ENCODE measurements at regions not wholly inside any gene's neighbourhood (a gene's known extent, or its start where the extent isn't known, plus 50 kb on each side); places are given as distances from the start of the nearest gene placed in this dataset.
"Not testable (repeated sequence)": the region's sequence is repeated elsewhere in the genome, so short reads cannot be mapped to it uniquely, and the experiment has no call there.

DNA sequence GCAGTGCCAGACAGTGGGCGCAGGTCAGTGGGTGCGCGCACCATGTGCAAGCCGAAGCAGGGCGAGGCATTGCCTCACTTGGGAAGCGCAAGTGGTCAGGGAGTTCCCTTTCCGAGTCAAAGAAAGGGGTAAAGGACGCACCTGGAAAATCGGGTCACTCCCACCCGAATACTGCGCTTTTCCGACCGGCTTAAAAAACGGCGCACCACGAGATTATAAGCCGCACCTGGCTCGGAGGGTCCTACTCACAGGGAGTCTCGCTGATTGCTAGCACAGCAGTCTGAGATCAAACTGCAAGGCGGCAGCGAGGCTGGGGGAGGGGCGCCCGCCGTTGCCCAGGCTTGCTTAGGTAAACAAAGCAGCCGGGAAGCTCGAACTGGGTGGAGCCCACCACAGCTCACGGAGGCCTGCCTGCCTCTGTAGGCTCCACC lies 77.9 kb downstream of the NR4A2 start:
- not testable (repeated sequence) for DNase-seq (ENCODE audit: low read depth)

DNA sequence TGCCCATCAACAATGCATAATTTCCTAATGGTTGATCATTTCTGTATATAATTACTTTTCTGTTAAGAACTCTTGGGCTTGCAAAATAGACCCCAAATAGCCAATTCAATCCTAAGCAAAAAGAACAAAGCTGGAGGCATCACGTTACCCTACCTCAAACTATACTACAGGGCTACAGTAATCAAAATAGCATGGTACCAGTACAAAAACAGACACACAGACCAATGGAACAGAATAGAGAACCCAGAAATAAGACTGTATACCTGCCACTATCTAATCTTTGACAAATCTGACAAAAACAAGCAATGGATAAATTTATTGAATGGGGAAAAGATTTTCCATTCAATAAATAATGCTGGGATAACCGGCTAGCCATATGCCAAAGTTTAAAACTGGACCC lies 78.8 kb downstream of the NR4A2 start:
- no peak for DNase-seq (ENCODE audit: low read depth)

- DNase-seq (ENCODE audit: low read depth): no peak
Observed at GRCh38 chr2:156242874-156243273, 89.6 kb downstream of the NR4A2 start.

DNA sequence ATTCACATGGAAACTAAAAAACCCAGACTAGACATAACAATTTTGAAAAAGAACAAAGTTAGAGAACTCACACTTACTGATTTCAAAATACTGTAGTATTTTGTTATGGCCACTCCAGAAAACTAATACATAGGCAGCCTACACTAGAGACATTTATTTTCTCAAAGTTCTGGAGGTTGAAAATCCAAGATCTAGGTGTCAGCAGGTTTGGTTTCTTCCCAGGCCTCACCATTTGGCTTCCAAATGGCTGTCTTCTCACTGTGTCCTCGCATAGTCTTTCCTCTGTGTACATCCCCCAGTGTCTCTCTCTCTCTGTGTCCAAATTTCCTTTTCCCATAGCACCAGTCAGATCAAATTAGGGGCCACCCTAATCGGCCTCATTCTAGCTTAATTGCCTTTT lies 95.0 kb downstream of the NR4A2 start:
- no peak for DNase-seq (ENCODE audit: low read depth)

DNA sequence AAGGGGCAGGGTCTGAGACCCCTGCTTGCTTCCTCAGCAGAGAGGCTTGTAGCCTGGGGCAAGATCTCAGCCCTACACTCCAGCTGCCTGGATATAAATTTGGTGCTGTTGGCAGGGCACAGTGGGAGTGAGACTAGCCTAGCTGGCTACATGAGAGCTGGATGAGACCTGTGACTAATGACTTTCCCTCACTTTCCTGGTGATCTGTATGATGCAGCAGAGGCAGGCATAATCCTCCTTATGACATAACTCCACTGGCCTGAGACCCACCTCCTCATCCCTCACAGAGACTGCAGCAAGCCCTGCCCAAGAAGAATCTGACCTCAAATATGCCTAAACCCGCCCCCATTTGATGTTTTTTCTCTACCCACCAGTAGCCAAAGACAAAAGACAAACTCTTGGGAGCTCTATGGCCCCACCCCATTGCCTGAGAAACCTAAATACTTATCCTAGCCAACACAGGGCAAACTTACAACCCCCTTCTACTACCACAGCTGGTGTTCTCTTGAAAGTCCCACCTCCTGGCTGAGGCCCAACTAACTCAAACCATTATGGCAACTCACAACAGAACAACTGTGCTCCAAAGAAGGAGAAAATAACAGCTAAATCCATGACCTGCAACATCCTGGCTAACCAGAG lies 102.7 kb downstream of the NR4A2 start:
- no peak for DNase-seq (ENCODE audit: low read depth)

GRCh38 chr2:156223328-156223727 lies 109.2 kb downstream of the NR4A2 start:
- not testable (repeated sequence) for DNase-seq (ENCODE audit: low read depth)

DNA sequence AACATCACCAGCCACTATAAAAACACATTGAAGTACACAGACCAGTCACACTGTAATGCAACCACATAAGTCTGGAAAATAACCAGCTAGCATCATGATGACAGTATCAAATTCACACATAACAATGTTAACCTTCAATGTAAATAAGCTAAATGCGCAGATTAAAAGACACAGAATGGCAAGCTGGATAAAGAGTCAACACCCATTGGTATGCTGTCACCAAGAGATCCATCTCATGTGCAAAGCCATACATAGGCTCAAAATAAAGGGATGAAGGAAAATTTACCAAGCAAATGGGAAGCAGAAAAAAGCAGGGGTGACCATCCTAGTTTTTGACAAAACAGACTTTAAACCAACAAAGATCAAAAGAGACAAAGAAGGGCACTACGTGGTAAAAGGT lies 110.8 kb downstream of the NR4A2 start:
- no peak for DNase-seq (ENCODE audit: low read depth)

- no peak for DNase-seq (ENCODE audit: low read depth)
Observed at GRCh38 chr2:156219491-156220100, 112.9 kb downstream of the NR4A2 start.

DNA sequence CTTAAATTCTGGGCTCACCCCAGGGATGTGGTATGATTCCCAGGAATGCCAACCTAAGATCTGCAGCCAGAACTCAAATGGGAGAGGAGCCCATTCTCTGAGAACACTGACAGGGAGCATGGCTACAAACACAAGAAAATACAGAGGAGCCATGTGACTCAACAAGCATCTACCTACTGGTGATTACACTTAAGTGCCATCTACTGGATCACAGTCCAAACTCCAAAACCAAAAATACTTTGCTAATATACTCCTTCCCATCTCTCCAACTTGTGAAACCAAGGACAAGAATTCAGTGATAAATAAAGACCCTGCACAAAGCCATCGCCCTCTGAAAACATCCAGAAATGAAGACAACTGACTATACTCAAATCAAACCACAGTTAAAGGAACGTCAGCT lies 116.9 kb downstream of the NR4A2 start:
- no peak for DNase-seq (ENCODE audit: low read depth)

GRCh38 chr2:156211318-156211717 lies 121.2 kb downstream of the NR4A2 start:
- no peak for DNase-seq (ENCODE audit: low read depth)

DNA sequence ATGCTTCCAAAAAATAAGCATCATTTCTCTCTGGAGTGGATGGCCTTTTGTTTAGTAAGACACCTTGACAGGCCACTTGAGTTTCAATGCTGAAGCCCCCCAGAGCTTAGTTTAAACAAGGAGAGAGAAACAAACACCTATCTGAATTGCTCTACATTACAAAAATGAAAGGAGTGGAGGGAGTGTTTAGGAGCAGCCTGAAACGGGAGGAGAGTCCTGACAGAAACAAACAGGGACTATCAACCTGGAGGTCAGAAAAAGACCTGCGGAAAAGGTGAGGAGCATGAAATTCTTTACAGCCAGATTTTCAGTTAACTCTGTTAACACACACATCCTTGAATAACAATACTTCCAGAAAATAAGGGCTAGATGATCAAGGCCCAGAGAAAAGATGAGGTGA lies 126.2 kb downstream of the NR4A2 start:
- DNase-seq (ENCODE audit: low read depth): no peak

GRCh38 chr2:156199588-156199987 lies 132.9 kb downstream of the NR4A2 start:
- no peak for DNase-seq (ENCODE audit: low read depth)

GRCh38 chr2:156196031-156196430 lies 136.5 kb downstream of the NR4A2 start:
- no peak for DNase-seq (ENCODE audit: low read depth)

- no peak for DNase-seq (ENCODE audit: low read depth)
Observed at GRCh38 chr2:156192468-156192867, 140.1 kb downstream of the NR4A2 start.

- peak; percentile 31 for DNase-seq (ENCODE audit: low read depth)
Observed at GRCh38 chr2:156191527-156191926, 141.0 kb downstream of the NR4A2 start.

DNA sequence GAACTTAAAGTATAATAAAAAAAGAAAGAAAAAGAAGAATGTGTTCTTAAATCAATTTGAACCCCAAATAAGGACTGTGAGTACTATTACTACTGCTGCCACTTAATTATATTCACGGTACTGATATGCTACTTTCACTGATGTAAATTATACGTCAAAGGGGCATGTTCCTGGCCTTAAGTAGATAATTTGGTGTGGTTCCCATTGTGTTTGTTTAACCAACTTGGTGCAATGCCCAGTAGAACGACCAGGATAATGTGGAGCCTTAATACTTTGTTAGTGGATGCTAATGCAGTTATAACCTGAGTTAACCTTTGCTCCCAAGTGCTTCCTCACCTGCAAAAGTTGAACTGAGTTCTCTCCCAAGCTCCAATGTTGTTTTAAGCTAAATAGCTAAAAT lies 142.0 kb downstream of the NR4A2 start:
- DNase-seq (ENCODE audit: low read depth): no peak

GRCh38 chr2:156189584-156189983 lies 142.9 kb downstream of the NR4A2 start:
- no peak for DNase-seq (ENCODE audit: low read depth)

DNA sequence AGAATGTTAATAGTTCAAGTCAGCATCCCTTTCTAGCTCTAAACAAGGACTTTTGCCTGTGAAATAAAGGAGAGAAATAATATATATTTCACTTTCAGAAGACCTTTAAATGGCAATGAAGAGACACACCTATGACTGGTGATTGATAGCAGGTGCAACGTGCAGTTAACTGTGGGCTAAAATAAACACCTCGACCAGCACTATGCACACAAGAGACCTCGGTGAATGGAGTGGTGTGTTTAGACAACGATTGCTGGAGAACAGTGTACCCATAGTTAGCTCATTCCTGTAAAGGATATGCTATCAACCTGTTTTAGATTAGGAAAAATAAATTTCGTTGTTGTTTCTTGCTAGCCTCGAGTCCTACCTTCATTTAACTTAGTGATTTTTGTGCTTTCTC lies 143.4 kb downstream of the NR4A2 start:
- DNase-seq (ENCODE audit: low read depth): no peak

- no peak for DNase-seq (ENCODE audit: low read depth)
Observed at GRCh38 chr2:156182132-156182531, 150.4 kb downstream of the NR4A2 start.

- DNase-seq (ENCODE audit: low read depth): no peak
Observed at GRCh38 chr2:156181208-156181607, 151.3 kb downstream of the NR4A2 start.

DNA sequence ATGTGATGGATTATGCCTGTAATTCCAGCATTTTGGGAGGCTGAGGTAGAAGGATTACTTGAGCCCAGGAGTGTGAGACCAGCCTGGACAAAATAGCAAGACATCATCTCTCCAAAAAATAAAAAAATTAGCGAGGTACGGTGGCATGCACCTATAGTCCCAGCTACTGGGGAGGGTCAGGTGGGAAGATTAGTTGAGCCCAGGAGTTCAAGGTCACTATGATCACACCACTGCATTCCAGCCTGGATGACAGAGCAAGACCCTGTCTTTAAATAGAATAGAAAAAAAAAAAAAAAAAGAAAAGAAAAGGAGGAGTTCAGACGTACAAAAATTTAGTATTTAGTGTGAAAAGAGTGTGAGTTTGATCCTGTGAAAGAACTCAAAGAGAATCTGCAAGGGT lies 154.9 kb downstream of the NR4A2 start:
- DNase-seq (ENCODE audit: low read depth): no peak

DNA sequence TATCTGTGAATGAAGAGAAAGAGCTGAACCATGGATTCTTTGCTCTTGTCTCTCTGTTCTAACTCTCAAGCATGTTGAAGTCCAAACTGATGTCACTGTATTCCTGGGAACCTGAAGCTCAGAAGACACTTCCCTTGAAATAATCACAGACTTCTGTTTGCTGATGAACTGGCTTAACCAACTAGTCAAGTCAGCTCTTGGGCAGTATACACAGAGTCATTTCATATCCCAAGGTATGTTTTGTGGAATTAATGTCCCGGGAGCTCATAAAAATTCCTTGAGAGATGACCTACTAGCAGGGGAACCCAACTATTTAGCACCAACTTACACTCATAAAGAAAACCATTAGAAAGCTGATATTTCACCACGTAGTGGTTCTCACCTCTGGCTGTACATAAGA lies 156.6 kb downstream of the NR4A2 start:
- DNase-seq (ENCODE audit: low read depth): no peak

DNA sequence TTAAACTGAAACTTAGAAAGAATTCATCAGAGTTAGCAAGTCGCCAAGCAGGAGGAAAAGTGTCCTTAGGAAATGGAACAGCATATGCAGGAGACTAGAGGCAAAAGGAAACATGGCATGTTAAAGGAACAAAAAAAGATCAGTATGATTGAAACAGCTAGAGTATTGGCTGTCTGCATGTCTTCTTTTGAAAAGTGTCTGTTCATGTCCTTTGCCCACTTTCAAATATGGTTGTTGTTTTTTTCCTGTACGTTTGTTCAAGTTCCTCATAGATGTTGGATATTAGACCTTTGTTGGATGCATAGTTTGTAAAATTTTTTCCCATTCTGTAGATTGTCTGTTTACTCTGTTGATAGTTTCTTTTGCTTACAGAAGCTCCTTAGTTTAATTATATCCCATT lies 161.6 kb downstream of the NR4A2 start:
- DNase-seq (ENCODE audit: low read depth): no peak

DNA sequence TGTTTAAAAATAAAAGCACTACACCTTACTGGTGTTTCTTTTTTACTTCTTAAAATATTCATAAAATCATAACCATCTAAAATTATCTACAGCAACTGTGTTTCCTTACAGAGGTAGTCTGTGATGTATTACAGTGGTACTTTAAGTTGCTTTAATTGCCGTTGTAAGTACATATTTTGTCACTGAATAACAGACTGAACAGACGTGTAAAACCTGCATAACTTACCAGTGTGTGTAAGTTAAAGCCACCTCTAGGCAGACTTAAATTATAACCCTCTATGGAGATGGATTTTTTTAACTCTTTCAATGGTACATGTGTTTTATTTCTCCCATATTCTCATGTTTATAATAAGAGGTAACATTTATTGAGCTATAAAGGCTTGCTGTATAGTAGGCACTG lies 166.8 kb downstream of the NR4A2 start:
- DNase-seq (ENCODE audit: low read depth): no peak

All from stromal cell of bone marrow (primary cell).